Fibroblast of lung (primary cell): ENCODE measurements at regions not wholly inside any gene's neighbourhood (a gene's known extent, or its start where the extent isn't known, plus 50 kb on each side); places are given as distances from the start of the nearest gene placed in this dataset.

ENCODE experiments used
- DNase-seq, 2 donors: peaks; one replicate each; pipeline versions ENCODE4 v3.0.0 to v3.0.0-alpha.2; 2010; ENCODE audit warnings: low read depth in 2 of 2
- H2AFZ ChIP-seq: 2 replicates; pipeline ENCODE4 v1.5.1; 2012; ENCODE audit warnings: low read length, control low read depth, inconsistent platforms
- H3K27ac ChIP-seq: 2 replicates; pipeline ENCODE4 v1.5.1; 2011; ENCODE audit warnings: low read length, control low read depth; ENCODE audit not compliant: insufficient read depth
- H3K27me3 ChIP-seq: 2 replicates; pipeline ENCODE4 v1.5.1; 2011; ENCODE audit warnings: mild to moderate bottlenecking, low read length; ENCODE audit not compliant: control insufficient read depth, insufficient read depth
- H3K36me3 ChIP-seq: 2 replicates; pipeline ENCODE4 v1.5.1; 2011; ENCODE audit warnings: low read length; ENCODE audit not compliant: control insufficient read depth, insufficient read depth
- H3K4me1 ChIP-seq: 2 replicates; pipeline ENCODE4 v1.5.1; 2011; ENCODE audit warnings: low read length; ENCODE audit not compliant: control insufficient read depth, insufficient read depth; ENCODE audit errors: extremely low read depth
- H3K4me2 ChIP-seq: 2 replicates; pipeline ENCODE4 v1.5.1; 2011; ENCODE audit warnings: low read length, control low read depth; ENCODE audit not compliant: insufficient read depth; ENCODE audit errors: extremely low read depth
- H3K4me3 ChIP-seq, 4 experiments: fragments of 200-600 bp in 1 of 4; sonication (generic) in 1 of 4; replicated peaks in 1 of 4; 2 replicates each; pipeline ENCODE4 v1.5.1; 2011 to 2016; ENCODE audit warnings: low read length in 4 of 4, low read depth in 3 of 4, mild to moderate bottlenecking in 3 of 4, control low read depth in 2 of 4, inconsistent platforms in 1 of 4, mixed read lengths in 1 of 4; ENCODE audit not compliant: insufficient read depth in 1 of 4; ENCODE audit errors: control extremely low read depth in 1 of 4
- H3K79me2 ChIP-seq: 2 replicates; pipeline ENCODE4 v1.5.1; 2012; ENCODE audit warnings: mild to moderate bottlenecking, low read length, inconsistent platforms; ENCODE audit not compliant: control insufficient read depth, insufficient read depth
- H3K9ac ChIP-seq: 2 replicates; pipeline ENCODE4 v1.5.1; 2011; ENCODE audit warnings: mild to moderate bottlenecking, low read length, control low read depth; ENCODE audit not compliant: insufficient read depth
- H3K9me3 ChIP-seq: 2 replicates; pipeline ENCODE4 v1.5.1; 2012; ENCODE audit warnings: low read depth, low read length; ENCODE audit not compliant: control insufficient read depth, insufficient read depth
- H4K20me1 ChIP-seq: 2 replicates; pipeline ENCODE4 v1.5.1; 2011; ENCODE audit warnings: low read length; ENCODE audit not compliant: control insufficient read depth, insufficient read depth; ENCODE audit errors: extremely low read depth
- CTCF ChIP-seq, 2 donors: IDR thresholded peaks in 1 of 2; conservative IDR thresholded peaks in 1 of 2; 1 replicate in 1 of 2; 2 replicates in 1 of 2; pipeline ENCODE4 v1.5.1; 2011 to 2012; ENCODE audit warnings: low read length in 2 of 2, control low read depth in 1 of 2, inconsistent platforms in 1 of 2, low read depth in 1 of 2, mild to moderate bottlenecking in 1 of 2
- EZH2 ChIP-seq: IDR thresholded peaks from 2 replicates; pipeline ENCODE4 v1.5.1; 2012; ENCODE audit warnings: low read length, control low read depth, mild to moderate bottlenecking; ENCODE audit errors: missing control alignments

GRCh38 chr18:47522359-47522758 lies 270.9 kb upstream of the SKOR2 start:
- no peak overlapping the region for H3K9ac ChIP-seq
- H4K20me1 ChIP-seq: no peaks in the 10 kb centered on the region
- H3K79me2 ChIP-seq: no peaks in the 10 kb centered on the region
- no peaks in the 10 kb centered on the region for H3K4me1 ChIP-seq
- no peaks in the 10 kb centered on the region for H3K36me3 ChIP-seq
- H2AFZ ChIP-seq: no peak overlapping the region
- no peaks in the 10 kb centered on the region for H3K27me3 ChIP-seq
- H3K4me2 ChIP-seq: no peak overlapping the region
- TF ChIP-seq EZH2 (no peak), CTCF (conservative IDR thresholded peaks at IDR 0.05 in 1 of 2, IDR thresholded peaks at IDR 0.05 in 1 of 2; ENCODE audit: low read depth in 1 of 2, low read length in 2 of 2) (no peak)
- no peak overlapping the region for H3K4me3 ChIP-seq
- H3K9me3 ChIP-seq: no peaks in the 10 kb centered on the region
- no peak for DNase-seq
- H3K27ac ChIP-seq: no peak overlapping the region

- no peak for TF ChIP-seq CTCF (conservative IDR thresholded peaks at IDR 0.05 in 1 of 2, IDR thresholded peaks at IDR 0.05 in 1 of 2; ENCODE audit: low read depth in 1 of 2, low read length in 2 of 2)
- no peak for TF ChIP-seq EZH2
- Histone ChIP-seq H2AFZ (no peak overlapping the region), H3K36me3 (no peaks in the 10 kb centered on the region), H3K4me1 (no peaks in the 10 kb centered on the region), H3K79me2 (no peaks in the 10 kb centered on the region), H3K9ac (no peak overlapping the region), H3K4me2 (no peak overlapping the region), H3K4me3 (no peak overlapping the region), H3K27ac (no peak overlapping the region), H3K9me3 (no peaks in the 10 kb centered on the region), H3K27me3 (no peaks in the 10 kb centered on the region), H4K20me1 (no peaks in the 10 kb centered on the region)
- no peak for DNase-seq
Measured at GRCh38 chr18:47520263-47520662, 268.8 kb upstream of the SKOR2 start.

GRCh38 chr18:47519706-47520105 lies 268.2 kb upstream of the SKOR2 start:
- H3K4me1 ChIP-seq: no peaks in the 10 kb centered on the region
- DNase-seq: no peak
- H3K4me2 ChIP-seq: no peak overlapping the region
- H3K9ac ChIP-seq: no peak overlapping the region
- H3K9me3 ChIP-seq: no peaks in the 10 kb centered on the region
- H3K27me3 ChIP-seq: no peaks in the 10 kb centered on the region
- no peaks in the 10 kb centered on the region for H3K79me2 ChIP-seq
- H4K20me1 ChIP-seq: no peaks in the 10 kb centered on the region
- H3K27ac ChIP-seq: no peak overlapping the region
- H3K4me3 ChIP-seq: no peak overlapping the region
- no peaks in the 10 kb centered on the region for H3K36me3 ChIP-seq
- no peak overlapping the region for H2AFZ ChIP-seq
- no peak for TF ChIP-seq CTCF (conservative IDR thresholded peaks at IDR 0.05 in 1 of 2, IDR thresholded peaks at IDR 0.05 in 1 of 2; ENCODE audit: low read depth in 1 of 2, low read length in 2 of 2)
- TF ChIP-seq EZH2: no peak
